Adrenal gland (tissue), 5 donors: ENCODE measurements at regions not wholly inside any gene's neighbourhood (a gene's known extent, or its start where the extent isn't known, plus 50 kb on each side); places are given as distances from the start of the nearest gene placed in this dataset.

ENCODE experiments used
- CTCF ChIP-seq, 6 experiments: fragments of 450-650 bp in 4 of 6; fragments of 200-600 bp in 2 of 6; sonication (generic) in 1 of 6; IDR thresholded peaks; 1 replicate in 5 of 6; 2 replicates in 1 of 6; pipeline versions ENCODE4 v1.5.1 to v1.8.0; 2016 to 2021; ENCODE audit warnings: antibody characterized with exemption in 6 of 6, mild to moderate bottlenecking in 2 of 6, moderate library complexity in 1 of 6
- POLR2A ChIP-seq, 2 donors: fragments of 450-650 bp; IDR thresholded peaks; one replicate each; pipeline ENCODE4 v1.6.1; 2017; ENCODE audit warnings: antibody characterized with exemption in 2 of 2, mild to moderate bottlenecking in 2 of 2, moderate library complexity in 1 of 2
- donor health status: DM: no; HTN: no; CAD: no.

- TF ChIP-seq CTCF (IDR thresholded peaks at IDR 0.05) (no peak), POLR2A (IDR thresholded peaks at IDR 0.05) (no peak)
Observed at GRCh38 chr11:95699631-95700470, 89.7 kb downstream of the FAM76B start.
